ENCODE measurements at regions not wholly inside any gene's neighbourhood (a gene's known extent, or its start where the extent isn't known, plus 50 kb on each side); places are given as distances from the start of the nearest gene placed in this dataset.

DNA sequence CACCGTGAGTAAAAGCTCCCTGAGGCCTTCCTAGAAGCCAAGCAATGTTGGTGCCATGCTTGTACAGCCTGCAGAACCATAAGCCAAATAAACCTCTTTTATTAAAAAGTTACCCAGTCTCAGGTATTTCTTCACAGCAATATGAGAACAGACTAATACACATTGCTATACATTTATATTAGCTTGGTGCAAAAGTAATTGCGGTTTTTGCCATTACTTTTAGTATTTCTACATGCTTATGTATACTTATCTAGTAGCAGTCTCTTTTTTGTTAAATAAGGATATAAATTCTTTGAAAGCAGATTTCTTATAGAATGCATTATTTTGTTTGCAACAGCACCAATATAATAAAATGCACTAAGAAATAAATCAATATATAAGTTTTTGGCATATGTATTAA is 619.6 kb downstream of the FSCB start:
- H3K9me3 Mint-ChIP-seq, result no peaks in the 10 kb centered on the region
- H3K4me1 Mint-ChIP-seq, result no peaks in the 10 kb centered on the region
- DNase-seq (ENCODE audit: low read depth, low spot score), result no peak
- H3K36me3 Mint-ChIP-seq (ENCODE audit: low read depth), result no peaks in the 10 kb centered on the region
- H3K27me3 Mint-ChIP-seq (ENCODE audit: low read depth), result no peaks in the 10 kb centered on the region
- TF ChIP-seq CTCF (conservative IDR thresholded peaks at IDR 0.05), result no peak
- H3K4me3 Mint-ChIP-seq, result no peak overlapping the region
- H3K27ac Mint-ChIP-seq (ENCODE audit: unreplicated experiment), result no peak overlapping the region

GRCh38 chr14:43877351-43877960 is 629.6 kb downstream of the FSCB start:
- no peak overlapping the region for H3K27ac Mint-ChIP-seq (ENCODE audit: unreplicated experiment)
- H3K27me3 Mint-ChIP-seq (ENCODE audit: low read depth), result no peaks in the 10 kb centered on the region
- H3K4me1 Mint-ChIP-seq, result no peaks in the 10 kb centered on the region
- H3K36me3 Mint-ChIP-seq (ENCODE audit: low read depth), result no peaks in the 10 kb centered on the region
- H3K9me3 Mint-ChIP-seq, result no peaks in the 10 kb centered on the region
- DNase-seq (ENCODE audit: low read depth, low spot score), result no peak
- no peak for TF ChIP-seq CTCF (conservative IDR thresholded peaks at IDR 0.05)
- H3K4me3 Mint-ChIP-seq, result no peak overlapping the region

GRCh38 chr14:43872752-43873655 is 634.1 kb downstream of the FSCB start:
- Mint-ChIP-seq H3K4me1 (no peaks in the 10 kb centered on the region), H3K27me3 (ENCODE audit: low read depth) (no peaks in the 10 kb centered on the region), H3K4me3 (no peak overlapping the region), H3K27ac (ENCODE audit: unreplicated experiment) (no peak overlapping the region), H3K36me3 (ENCODE audit: low read depth) (no peaks in the 10 kb centered on the region), H3K9me3 (peaks cover 2% of the 10 kb centered on the region)
- TF ChIP-seq CTCF (conservative IDR thresholded peaks at IDR 0.05), result no peak
- no peak for DNase-seq (ENCODE audit: low read depth, low spot score)

DNA sequence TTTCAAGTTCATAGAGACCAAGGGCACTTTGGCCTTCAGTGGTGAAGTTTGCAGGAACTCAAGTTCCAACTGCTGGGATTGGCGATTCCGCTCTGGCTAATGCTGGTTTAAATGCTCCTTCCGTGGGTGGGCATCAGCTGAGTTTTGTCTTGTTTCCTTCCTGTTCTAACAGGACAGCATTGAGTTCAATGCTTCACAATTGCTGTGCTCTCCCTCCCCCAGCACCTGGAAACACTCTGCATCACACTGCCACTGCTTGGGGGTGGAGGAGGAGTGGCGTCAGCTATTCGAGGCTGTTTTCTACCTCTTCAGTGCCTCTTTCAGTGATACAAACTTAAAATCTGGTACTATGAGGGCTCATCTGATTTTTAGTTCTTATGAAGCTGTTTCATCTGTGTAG is 634.9 kb downstream of the FSCB start:
- H3K9me3 Mint-ChIP-seq, result peaks cover 2% of the 10 kb centered on the region
- H3K4me1 Mint-ChIP-seq, result no peaks in the 10 kb centered on the region
- no peak for DNase-seq (ENCODE audit: low read depth, low spot score)
- TF ChIP-seq CTCF (conservative IDR thresholded peaks at IDR 0.05), result no peak
- H3K4me3 Mint-ChIP-seq, result no peak overlapping the region
- H3K36me3 Mint-ChIP-seq (ENCODE audit: low read depth), result no peaks in the 10 kb centered on the region
- no peak overlapping the region for H3K27ac Mint-ChIP-seq (ENCODE audit: unreplicated experiment)
- no peaks in the 10 kb centered on the region for H3K27me3 Mint-ChIP-seq (ENCODE audit: low read depth)

DNA sequence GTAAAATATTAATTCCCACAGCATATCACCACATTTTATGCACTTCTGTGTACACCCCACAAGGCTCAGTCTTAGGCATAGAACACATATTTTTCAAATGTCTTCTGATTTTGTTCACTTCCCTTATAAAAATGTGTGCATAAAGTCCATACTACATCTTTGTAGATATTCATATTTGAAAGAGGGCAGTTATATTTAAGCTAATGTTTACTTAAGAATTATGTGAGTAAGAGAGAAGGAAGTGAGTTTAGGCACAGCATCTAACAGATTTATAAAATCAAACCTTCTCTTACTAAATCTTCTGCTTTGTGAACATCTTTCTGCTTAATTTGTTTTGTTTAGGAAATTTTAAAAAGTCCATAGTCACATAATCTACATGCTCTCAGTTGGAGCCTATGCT is 648.1 kb downstream of the FSCB start:
- TF ChIP-seq CTCF (conservative IDR thresholded peaks at IDR 0.05), result no peak
- Mint-ChIP-seq H3K9me3 (no peaks in the 10 kb centered on the region), H3K27me3 (ENCODE audit: low read depth) (no peaks in the 10 kb centered on the region), H3K4me1 (no peaks in the 10 kb centered on the region), H3K36me3 (ENCODE audit: low read depth) (no peaks in the 10 kb centered on the region), H3K4me3 (no peak overlapping the region), H3K27ac (ENCODE audit: unreplicated experiment) (no peak overlapping the region)
- no peak for DNase-seq (ENCODE audit: low read depth, low spot score)

Measured in neural crest cell (in vitro differentiated cells).